OCI-LY7 (cell line): ENCODE measurements at regions not wholly inside any gene's neighbourhood (a gene's known extent, or its start where the extent isn't known, plus 50 kb on each side); places are given as distances from the start of the nearest gene placed in this dataset.

Experiments used
- CTCF ChIP-seq: fragments of 200-600 bp; sonication (generic); conservative IDR thresholded peaks from 2 replicates; pipeline ENCODE4 v1.5.1; 2014; ENCODE audit warnings: mild to moderate bottlenecking, antibody characterized with exemption, low read length, moderate library complexity, mixed read lengths
- EZH2phosphoT487 ChIP-seq: fragments of 200-600 bp; sonication (generic); IDR thresholded peaks from 2 replicates; pipeline ENCODE4 v1.6.1; 2018; ENCODE audit warnings: low read depth, borderline replicate concordance, mild to moderate bottlenecking, mixed run types, antibody characterized with exemption, low read length, moderate library complexity, mixed read lengths

GRCh38 chr5:98186128-98186527, 587.3 kb upstream of the RGMB start:
- TF ChIP-seq CTCF = no peak
- TF ChIP-seq EZH2phosphoT487 = no peak
